GM12878 (cell line): ENCODE measurements at regions not wholly inside any gene's neighbourhood (a gene's known extent, or its start where the extent isn't known, plus 50 kb on each side); places are given as distances from the start of the nearest gene placed in this dataset.

Experiments used
- ATAC-seq: fragments of 200-7000 bp; cut with Tn5 transposase; 3 replicates; pipeline ENCODE4 v1.9.1; 2020; ENCODE audit warnings: mild to moderate bottlenecking, moderate library complexity
- BruUV-seq: library from RNA; stranded (reverse); fragments of 400-500 nt; replicated peaks from 2 replicates; lab custom pipeline; 2021; lab: Mats Ljungman, UMichigan
- CTCF ChIA-PET: fragments of 300-600 bp; sonication (Branson Sonifier 250); formaldehyde crosslinking; extraction: SDS; loops from one replicate; lab custom pipeline; 2021; ENCODE audit warnings: inconsistent platforms; lab: Yijun Ruan, JAX
- POLR2A ChIA-PET: fragments of 350-600 bp; formaldehyde crosslinking; extraction: SDS; loops from one replicate; lab custom pipeline; 2021; ENCODE audit warnings: inconsistent platforms; lab: Charles Lee
- RAD21 ChIA-PET: fragments of 300-600 bp; sonication (Branson Sonifier 250); formaldehyde crosslinking; loops from one replicate; lab custom pipeline; 2023; ENCODE audit warnings: antibody characterized with exemption; ENCODE audit not compliant: unreplicated experiment; lab: Charles Lee
- SMC1A ChIA-PET: fragments of 300-600 bp; sonication (Branson Sonifier 250); formaldehyde crosslinking; loops from one replicate; lab custom pipeline; 2023; ENCODE audit not compliant: unreplicated experiment, uncharacterized antibody; lab: Charles Lee
- DNase-seq: peaks from one replicate; pipeline ENCODE4 v3.0.0-alpha.2; 2011; ENCODE audit warnings: low read depth, low spot score
- FAIRE-seq: peaks from 3 replicates; lab custom pipeline; 2011; peaks lifted over from hg19 to GRCh38; lab: Jason Lieb, UNC
- H2AFZ ChIP-seq: 2 replicates; pipeline ENCODE4 v1.6.0; 2011; ENCODE audit warnings: low read depth, low read length, control low read depth; ENCODE audit not compliant: control insufficient read depth
- H3K27ac ChIP-seq: 2 replicates; pipeline ENCODE4 v1.5.1; 2011; ENCODE audit warnings: control low read depth; ENCODE audit not compliant: control insufficient read depth, insufficient read depth
- H3K27me3 ChIP-seq, 2 experiments: replicated peaks in 1 of 2; 2 replicates each; pipeline versions ENCODE4 v1.6.0 to v1.6.1; 2011; ENCODE audit warnings: low read length in 1 of 2; ENCODE audit not compliant: control insufficient read depth in 2 of 2, insufficient read depth in 2 of 2
- H3K36me3 ChIP-seq, 2 experiments: 2 replicates each; pipeline ENCODE4 v1.5.1; 2011; ENCODE audit warnings: low read length in 1 of 2; ENCODE audit not compliant: control insufficient read depth in 2 of 2, insufficient read depth in 2 of 2
- H3K4me1 ChIP-seq: 2 replicates; pipeline ENCODE4 v1.6.1; 2011; ENCODE audit warnings: mild to moderate bottlenecking, low read length, moderate library complexity, mixed read lengths; ENCODE audit not compliant: control insufficient read depth, insufficient read depth
- H3K4me2 ChIP-seq: 2 replicates; pipeline ENCODE4 v1.6.0; 2011; ENCODE audit warnings: control low read depth; ENCODE audit not compliant: control insufficient read depth, insufficient read depth
- H3K4me3 ChIP-seq: fragments of 200-600 bp; sonication (generic); 2 replicates; pipeline ENCODE4 v1.5.1; 2016
- H3K79me2 ChIP-seq: 2 replicates; pipeline ENCODE4 v1.6.0; 2011; ENCODE audit warnings: low read length; ENCODE audit not compliant: control insufficient read depth, insufficient read depth
- H3K9ac ChIP-seq: 2 replicates; pipeline ENCODE4 v1.8.0; 2011; ENCODE audit warnings: low read length, control low read depth, mixed read lengths; ENCODE audit not compliant: control insufficient read depth, insufficient read depth
- H3K9me3 ChIP-seq: replicated peaks from 3 replicates; pipeline ENCODE4 v1.5.1; 2011; ENCODE audit warnings: mild to moderate bottlenecking, low read length; ENCODE audit not compliant: control insufficient read depth, insufficient read depth
- H4K20me1 ChIP-seq: 2 replicates; pipeline ENCODE4 v1.6.0; 2011; ENCODE audit not compliant: control insufficient read depth, insufficient read depth
- NFIC ChIP-seq: IDR thresholded peaks from 2 replicates; pipeline ENCODE4 v1.6.1; 2012; ENCODE audit warnings: low read depth, mild to moderate bottlenecking, inconsistent platforms, low read length, moderate library complexity
- STAT1 ChIP-seq: fragments of 450-650 bp; conservative IDR thresholded peaks from 2 replicates; pipeline ENCODE4 v1.6.1; 2014; ENCODE audit warnings: antibody characterized with exemption, mild to moderate bottlenecking
- whole genome bisulfite sequencing: methylation state at CpG from one replicate; pipeline ENCODE4 v1.1.6; 2016; ENCODE audit warnings: low lambda C conversion rate; ENCODE audit not compliant: insufficient replicate concordance, insufficient coverage; ENCODE audit errors: missing lambda C conversion rate; 5-methylcytosine and 5-hydroxymethylcytosine counted together
- in situ Hi-C: fragments of 300-500 bp; cut with MboI; formaldehyde crosslinking; loops from 9 replicates; pipeline ENCODE4 v1.14.3; 2018; ENCODE audit warnings: mixed read lengths
- intact Hi-C: fragments of 100-400 bp; cut with micrococcal nuclease; formaldehyde crosslinking; loops from one replicate; pipeline ENCODE4 v1.14.2; 2022; ENCODE audit not compliant: unreplicated experiment
- TF ChIP-seq, protein P1 (sequence below): IDR thresholded peaks from 2 replicates; pipeline ENCODE4 v1.6.1; 2012; ENCODE audit warnings: low read depth, low read length, improper control_type of control experiment
- TF ChIP-seq, protein P2 (sequence below): fragments of 450-650 bp; IDR thresholded peaks from 2 replicates; pipeline ENCODE4 v1.6.1; 2017; ENCODE audit warnings: antibody characterized with exemption, mild to moderate bottlenecking, moderate library complexity
- TF ChIP-seq, protein P3 (sequence below): fragments of 450-650 bp; conservative IDR thresholded peaks from 2 replicates; pipeline ENCODE4 v1.6.1; 2017; ENCODE audit warnings: mild to moderate bottlenecking, moderate library complexity
- TF ChIP-seq, protein P4 (sequence below): IDR thresholded peaks from 2 replicates; pipeline ENCODE4 v1.6.1; 2011; ENCODE audit warnings: borderline replicate concordance, low read depth, mild to moderate bottlenecking, moderate library complexity, low read length; ENCODE audit not compliant: insufficient read depth, poor library complexity, severe bottlenecking

DNA sequence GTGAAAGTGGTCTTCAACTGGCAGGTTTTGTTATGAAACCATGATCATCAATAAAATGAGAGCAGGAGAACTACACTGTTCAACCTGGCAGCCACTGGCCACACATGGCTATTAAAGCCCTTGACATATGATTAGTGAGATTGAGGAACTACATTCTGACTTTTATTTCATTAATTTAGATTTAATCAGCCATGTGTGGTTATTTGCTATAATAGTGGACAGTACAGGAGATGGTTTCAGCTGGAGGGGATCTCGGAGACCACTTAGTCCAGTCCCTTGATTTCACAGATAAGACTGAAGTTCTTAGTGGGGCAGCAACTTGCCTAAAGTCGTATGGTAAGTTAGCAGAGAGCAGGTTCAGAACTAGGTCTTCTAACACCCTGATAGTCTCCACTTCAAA is 111.7 kb upstream of the BMPER start:
- in situ Hi-C loops = no loop called here

DNA sequence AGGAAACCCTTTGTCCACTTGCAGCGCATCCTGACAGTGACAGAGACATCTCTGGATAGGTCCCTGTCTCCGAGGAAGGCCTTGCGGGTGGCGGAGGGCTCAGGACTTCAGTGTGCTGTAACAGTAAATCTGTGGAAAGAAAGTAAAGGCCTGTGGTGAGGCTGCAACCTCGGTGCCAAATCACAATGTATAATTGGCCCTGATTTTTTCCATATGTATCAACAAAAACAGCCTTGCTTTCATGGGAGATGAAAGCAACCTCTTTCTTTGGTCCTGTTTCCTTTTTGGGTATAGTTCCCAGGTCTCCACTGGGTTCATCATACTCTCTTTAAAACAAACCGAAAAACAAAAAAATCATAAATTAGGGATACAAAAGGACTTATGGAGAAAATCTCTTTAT is 110.9 kb upstream of the BMPER start:
- Histone ChIP-seq H3K36me3 (no peaks in the 10 kb centered on the region), H3K9me3 (no peaks in the 10 kb centered on the region), H3K9ac (no peak overlapping the region), H3K79me2 (no peaks in the 10 kb centered on the region), H3K27ac (no peak overlapping the region), H3K4me1 (no peaks in the 10 kb centered on the region), H3K4me2 (no peak overlapping the region), H3K4me3 (no peak overlapping the region), H3K27me3 (no peaks in the 10 kb centered on the region), H4K20me1 (no peaks in the 10 kb centered on the region), H2AFZ (no peak overlapping the region)
- RAD21 ChIA-PET = no interaction called here
- no peak for ATAC-seq
- in situ Hi-C loops (no loop called here), intact Hi-C loops (no loop called here)
- no TSS peak for BruUV-seq
- CTCF ChIA-PET = no interaction called here
- DNase-seq = no peak
- FAIRE-seq = no peak
- POLR2A ChIA-PET = no interaction called here
- SMC1A ChIA-PET = no interaction called here
- WGBS = 43% methylated on average over 6 of the region's 6 CpGs
- TF ChIP-seq, protein P1, sequence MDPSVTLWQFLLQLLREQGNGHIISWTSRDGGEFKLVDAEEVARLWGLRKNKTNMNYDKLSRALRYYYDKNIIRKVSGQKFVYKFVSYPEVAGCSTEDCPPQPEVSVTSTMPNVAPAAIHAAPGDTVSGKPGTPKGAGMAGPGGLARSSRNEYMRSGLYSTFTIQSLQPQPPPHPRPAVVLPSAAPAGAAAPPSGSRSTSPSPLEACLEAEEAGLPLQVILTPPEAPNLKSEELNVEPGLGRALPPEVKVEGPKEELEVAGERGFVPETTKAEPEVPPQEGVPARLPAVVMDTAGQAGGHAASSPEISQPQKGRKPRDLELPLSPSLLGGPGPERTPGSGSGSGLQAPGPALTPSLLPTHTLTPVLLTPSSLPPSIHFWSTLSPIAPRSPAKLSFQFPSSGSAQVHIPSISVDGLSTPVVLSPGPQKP = no peak
- TF ChIP-seq, protein P2, sequence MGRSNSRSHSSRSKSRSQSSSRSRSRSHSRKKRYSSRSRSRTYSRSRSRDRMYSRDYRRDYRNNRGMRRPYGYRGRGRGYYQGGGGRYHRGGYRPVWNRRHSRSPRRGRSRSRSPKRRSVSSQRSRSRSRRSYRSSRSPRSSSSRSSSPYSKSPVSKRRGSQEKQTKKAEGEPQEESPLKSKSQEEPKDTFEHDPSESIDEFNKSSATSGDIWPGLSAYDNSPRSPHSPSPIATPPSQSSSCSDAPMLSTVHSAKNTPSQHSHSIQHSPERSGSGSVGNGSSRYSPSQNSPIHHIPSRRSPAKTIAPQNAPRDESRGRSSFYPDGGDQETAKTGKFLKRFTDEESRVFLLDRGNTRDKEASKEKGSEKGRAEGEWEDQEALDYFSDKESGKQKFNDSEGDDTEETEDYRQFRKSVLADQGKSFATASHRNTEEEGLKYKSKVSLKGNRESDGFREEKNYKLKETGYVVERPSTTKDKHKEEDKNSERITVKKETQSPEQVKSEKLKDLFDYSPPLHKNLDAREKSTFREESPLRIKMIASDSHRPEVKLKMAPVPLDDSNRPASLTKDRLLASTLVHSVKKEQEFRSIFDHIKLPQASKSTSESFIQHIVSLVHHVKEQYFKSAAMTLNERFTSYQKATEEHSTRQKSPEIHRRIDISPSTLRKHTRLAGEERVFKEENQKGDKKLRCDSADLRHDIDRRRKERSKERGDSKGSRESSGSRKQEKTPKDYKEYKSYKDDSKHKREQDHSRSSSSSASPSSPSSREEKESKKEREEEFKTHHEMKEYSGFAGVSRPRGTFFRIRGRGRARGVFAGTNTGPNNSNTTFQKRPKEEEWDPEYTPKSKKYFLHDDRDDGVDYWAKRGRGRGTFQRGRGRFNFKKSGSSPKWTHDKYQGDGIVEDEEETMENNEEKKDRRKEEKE = no peak
- TF ChIP-seq, protein P3, sequence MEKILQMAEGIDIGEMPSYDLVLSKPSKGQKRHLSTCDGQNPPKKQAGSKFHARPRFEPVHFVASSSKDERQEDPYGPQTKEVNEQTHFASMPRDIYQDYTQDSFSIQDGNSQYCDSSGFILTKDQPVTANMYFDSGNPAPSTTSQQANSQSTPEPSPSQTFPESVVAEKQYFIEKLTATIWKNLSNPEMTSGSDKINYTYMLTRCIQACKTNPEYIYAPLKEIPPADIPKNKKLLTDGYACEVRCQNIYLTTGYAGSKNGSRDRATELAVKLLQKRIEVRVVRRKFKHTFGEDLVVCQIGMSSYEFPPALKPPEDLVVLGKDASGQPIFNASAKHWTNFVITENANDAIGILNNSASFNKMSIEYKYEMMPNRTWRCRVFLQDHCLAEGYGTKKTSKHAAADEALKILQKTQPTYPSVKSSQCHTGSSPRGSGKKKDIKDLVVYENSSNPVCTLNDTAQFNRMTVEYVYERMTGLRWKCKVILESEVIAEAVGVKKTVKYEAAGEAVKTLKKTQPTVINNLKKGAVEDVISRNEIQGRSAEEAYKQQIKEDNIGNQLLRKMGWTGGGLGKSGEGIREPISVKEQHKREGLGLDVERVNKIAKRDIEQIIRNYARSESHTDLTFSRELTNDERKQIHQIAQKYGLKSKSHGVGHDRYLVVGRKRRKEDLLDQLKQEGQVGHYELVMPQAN = no peak
- TF ChIP-seq NFIC = no peak

More for the DNA sequence above, 111.7 kb upstream of the BMPER start:
- no peak overlapping the region for H2AFZ ChIP-seq
- POLR2A ChIA-PET = no interaction called here
- no peak for DNase-seq
- TF ChIP-seq, protein P4, sequence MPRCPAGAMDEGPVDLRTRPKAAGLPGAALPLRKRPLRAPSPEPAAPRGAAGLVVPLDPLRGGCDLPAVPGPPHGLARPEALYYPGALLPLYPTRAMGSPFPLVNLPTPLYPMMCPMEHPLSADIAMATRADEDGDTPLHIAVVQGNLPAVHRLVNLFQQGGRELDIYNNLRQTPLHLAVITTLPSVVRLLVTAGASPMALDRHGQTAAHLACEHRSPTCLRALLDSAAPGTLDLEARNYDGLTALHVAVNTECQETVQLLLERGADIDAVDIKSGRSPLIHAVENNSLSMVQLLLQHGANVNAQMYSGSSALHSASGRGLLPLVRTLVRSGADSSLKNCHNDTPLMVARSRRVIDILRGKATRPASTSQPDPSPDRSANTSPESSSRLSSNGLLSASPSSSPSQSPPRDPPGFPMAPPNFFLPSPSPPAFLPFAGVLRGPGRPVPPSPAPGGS = no peak
- TF ChIP-seq STAT1 = no peak
- SMC1A ChIA-PET = no interaction called here
- H3K4me3 ChIP-seq = no peak overlapping the region
- no peaks in the 10 kb centered on the region for H3K9me3 ChIP-seq
- H4K20me1 ChIP-seq = no peaks in the 10 kb centered on the region
- no peak overlapping the region for H3K9ac ChIP-seq
- no peaks in the 10 kb centered on the region for H3K79me2 ChIP-seq
- no peak overlapping the region for H3K27ac ChIP-seq
- RAD21 ChIA-PET = no interaction called here
- H3K4me1 ChIP-seq = no peaks in the 10 kb centered on the region
- H3K27me3 ChIP-seq = no peaks in the 10 kb centered on the region
- intact Hi-C loops = no loop called here
- H3K36me3 ChIP-seq = no peaks in the 10 kb centered on the region
- no peak for FAIRE-seq
- CTCF ChIA-PET = no interaction called here
- no TSS peak for BruUV-seq
- no peak overlapping the region for H3K4me2 ChIP-seq
- WGBS = 3% methylated on average over 2 of the region's 2 CpGs
- ATAC-seq = no peak
